ENCODE measurements at regions not wholly inside any gene's neighbourhood (a gene's known extent, or its start where the extent isn't known, plus 50 kb on each side); places are given as distances from the start of the nearest gene placed in this dataset.

DNA sequence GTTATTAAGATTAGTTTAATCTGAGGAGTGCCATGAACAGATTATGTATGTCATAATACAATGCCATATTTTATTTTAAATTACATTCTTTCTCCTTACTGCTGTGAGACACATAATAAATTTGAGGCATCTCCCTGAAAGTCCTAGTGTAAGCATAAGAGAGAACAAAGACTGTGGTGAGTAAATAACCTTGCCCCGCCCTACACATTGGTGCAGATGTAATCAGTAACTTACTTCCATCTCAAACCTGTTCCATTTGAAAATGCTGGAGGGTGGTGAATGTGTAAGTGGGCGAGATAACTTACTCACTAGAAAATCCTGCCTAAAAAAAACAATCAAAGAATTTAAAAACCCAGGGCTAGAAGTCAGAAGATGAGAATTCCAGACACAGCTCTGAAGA is 338.1 kb upstream of the SLIT2 start:
- CTCF ChIA-PET = no interaction called here
- Histone ChIP-seq H3K9me3 (ENCODE audit: control insufficient read depth, insufficient read depth, low read depth, low read length) (no peaks in the 10 kb centered on the region), H3K4me1 (ENCODE audit: control insufficient read depth, insufficient read depth, low read length) (no peaks in the 10 kb centered on the region), H3K27ac (ENCODE audit: low read length) (no peak overlapping the region), H3K27me3 (ENCODE audit: control insufficient read depth, insufficient read depth, low read length) (no peaks in the 10 kb centered on the region), H3K4me3 (ENCODE audit: low read depth in 2 of 2, low read length in 2 of 2) (no peak overlapping the region), H3K36me3 (ENCODE audit: control insufficient read depth, insufficient read depth, low read length) (no peaks in the 10 kb centered on the region)
- POLR2A ChIA-PET = no interaction called here
- no peak for ATAC-seq
- no TSS peak for BruUV-seq (replicated peaks)
- DNase-seq (ENCODE audit: low read depth, low spot score) = no peak
- in situ Hi-C loops (cut with HindIII; ENCODE audit: low pct_unique_long_range_greater_than_20kb, low sequenced_read_pairs) (no loop called here), intact Hi-C loops (cut with micrococcal nuclease; ENCODE audit: unreplicated experiment) (no loop called here)
- no peak for TF ChIP-seq TCF7L2 (IDR thresholded peaks at IDR 0.05; ENCODE audit: low read depth, low read length)
- TF ChIP-seq SIN3A (IDR thresholded peaks at IDR 0.05; ENCODE audit: borderline replicate concordance, insufficient read depth, low read depth, low read length) = no peak
- no peak for TF ChIP-seq POLR2AphosphoS5 (IDR thresholded peaks at IDR 0.05; ENCODE audit: low read depth, low read length)

DNA sequence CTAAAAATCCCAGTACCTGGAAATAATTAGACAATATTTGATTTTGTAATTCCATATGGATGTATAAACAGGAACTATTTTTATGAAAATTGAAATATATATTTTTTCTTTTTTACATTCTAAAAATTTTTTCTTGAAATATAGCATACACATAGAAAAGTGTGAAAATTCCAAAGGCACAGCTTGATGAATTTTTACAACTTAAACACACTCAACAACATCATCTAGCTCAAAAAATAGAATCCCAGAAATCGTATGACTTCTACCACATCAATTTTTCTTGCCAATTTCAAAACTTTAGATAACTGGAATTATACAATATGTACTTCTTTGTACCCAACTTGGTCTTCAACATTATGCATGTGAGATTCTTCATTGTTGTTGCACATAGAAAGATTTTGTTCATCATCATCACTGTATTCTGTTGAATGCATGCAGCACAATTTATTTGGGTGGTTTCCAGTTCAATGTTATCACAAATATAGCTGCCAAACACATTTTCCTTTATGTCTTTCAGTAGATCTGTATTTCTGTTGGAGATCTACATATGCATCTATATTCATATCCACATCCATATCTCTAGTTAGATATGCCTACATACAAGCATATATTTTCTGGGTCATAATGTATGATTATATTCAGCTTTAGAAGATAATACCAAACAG is 340.7 kb upstream of the SLIT2 start:
- ChIA-PET POLR2A (no interaction called here), CTCF (no interaction called here)
- DNase-seq (ENCODE audit: low read depth, low spot score) (no peak), ATAC-seq (no peak)
- Histone ChIP-seq H3K4me3 (ENCODE audit: low read depth in 2 of 2, low read length in 2 of 2) (no peak overlapping the region), H3K4me1 (ENCODE audit: control insufficient read depth, insufficient read depth, low read length) (no peaks in the 10 kb centered on the region), H3K36me3 (ENCODE audit: control insufficient read depth, insufficient read depth, low read length) (no peaks in the 10 kb centered on the region), H3K9me3 (ENCODE audit: control insufficient read depth, insufficient read depth, low read depth, low read length) (no peaks in the 10 kb centered on the region), H3K27ac (ENCODE audit: low read length) (no peak overlapping the region), H3K27me3 (ENCODE audit: control insufficient read depth, insufficient read depth, low read length) (no peaks in the 10 kb centered on the region)
- intact Hi-C loops (cut with micrococcal nuclease; ENCODE audit: unreplicated experiment) (no loop called here), in situ Hi-C loops (cut with HindIII; ENCODE audit: low pct_unique_long_range_greater_than_20kb, low sequenced_read_pairs) (no loop called here)
- no peak for TF ChIP-seq SIN3A (IDR thresholded peaks at IDR 0.05; ENCODE audit: borderline replicate concordance, insufficient read depth, low read depth, low read length)
- TF ChIP-seq POLR2AphosphoS5 (IDR thresholded peaks at IDR 0.05; ENCODE audit: low read depth, low read length) = no peak
- TF ChIP-seq, protein P1, sequence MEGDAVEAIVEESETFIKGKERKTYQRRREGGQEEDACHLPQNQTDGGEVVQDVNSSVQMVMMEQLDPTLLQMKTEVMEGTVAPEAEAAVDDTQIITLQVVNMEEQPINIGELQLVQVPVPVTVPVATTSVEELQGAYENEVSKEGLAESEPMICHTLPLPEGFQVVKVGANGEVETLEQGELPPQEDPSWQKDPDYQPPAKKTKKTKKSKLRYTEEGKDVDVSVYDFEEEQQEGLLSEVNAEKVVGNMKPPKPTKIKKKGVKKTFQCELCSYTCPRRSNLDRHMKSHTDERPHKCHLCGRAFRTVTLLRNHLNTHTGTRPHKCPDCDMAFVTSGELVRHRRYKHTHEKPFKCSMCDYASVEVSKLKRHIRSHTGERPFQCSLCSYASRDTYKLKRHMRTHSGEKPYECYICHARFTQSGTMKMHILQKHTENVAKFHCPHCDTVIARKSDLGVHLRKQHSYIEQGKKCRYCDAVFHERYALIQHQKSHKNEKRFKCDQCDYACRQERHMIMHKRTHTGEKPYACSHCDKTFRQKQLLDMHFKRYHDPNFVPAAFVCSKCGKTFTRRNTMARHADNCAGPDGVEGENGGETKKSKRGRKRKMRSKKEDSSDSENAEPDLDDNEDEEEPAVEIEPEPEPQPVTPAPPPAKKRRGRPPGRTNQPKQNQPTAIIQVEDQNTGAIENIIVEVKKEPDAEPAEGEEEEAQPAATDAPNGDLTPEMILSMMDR (IDR thresholded peaks at IDR 0.05) = no peak
- TF ChIP-seq, protein P2, sequence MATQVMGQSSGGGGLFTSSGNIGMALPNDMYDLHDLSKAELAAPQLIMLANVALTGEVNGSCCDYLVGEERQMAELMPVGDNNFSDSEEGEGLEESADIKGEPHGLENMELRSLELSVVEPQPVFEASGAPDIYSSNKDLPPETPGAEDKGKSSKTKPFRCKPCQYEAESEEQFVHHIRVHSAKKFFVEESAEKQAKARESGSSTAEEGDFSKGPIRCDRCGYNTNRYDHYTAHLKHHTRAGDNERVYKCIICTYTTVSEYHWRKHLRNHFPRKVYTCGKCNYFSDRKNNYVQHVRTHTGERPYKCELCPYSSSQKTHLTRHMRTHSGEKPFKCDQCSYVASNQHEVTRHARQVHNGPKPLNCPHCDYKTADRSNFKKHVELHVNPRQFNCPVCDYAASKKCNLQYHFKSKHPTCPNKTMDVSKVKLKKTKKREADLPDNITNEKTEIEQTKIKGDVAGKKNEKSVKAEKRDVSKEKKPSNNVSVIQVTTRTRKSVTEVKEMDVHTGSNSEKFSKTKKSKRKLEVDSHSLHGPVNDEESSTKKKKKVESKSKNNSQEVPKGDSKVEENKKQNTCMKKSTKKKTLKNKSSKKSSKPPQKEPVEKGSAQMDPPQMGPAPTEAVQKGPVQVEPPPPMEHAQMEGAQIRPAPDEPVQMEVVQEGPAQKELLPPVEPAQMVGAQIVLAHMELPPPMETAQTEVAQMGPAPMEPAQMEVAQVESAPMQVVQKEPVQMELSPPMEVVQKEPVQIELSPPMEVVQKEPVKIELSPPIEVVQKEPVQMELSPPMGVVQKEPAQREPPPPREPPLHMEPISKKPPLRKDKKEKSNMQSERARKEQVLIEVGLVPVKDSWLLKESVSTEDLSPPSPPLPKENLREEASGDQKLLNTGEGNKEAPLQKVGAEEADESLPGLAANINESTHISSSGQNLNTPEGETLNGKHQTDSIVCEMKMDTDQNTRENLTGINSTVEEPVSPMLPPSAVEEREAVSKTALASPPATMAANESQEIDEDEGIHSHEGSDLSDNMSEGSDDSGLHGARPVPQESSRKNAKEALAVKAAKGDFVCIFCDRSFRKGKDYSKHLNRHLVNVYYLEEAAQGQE (IDR thresholded peaks at IDR 0.05; ENCODE audit: insufficient read depth in 1 of 2, low read depth in 2 of 2, low read length in 1 of 2) = no peak
- TF ChIP-seq TCF7L2 (IDR thresholded peaks at IDR 0.05; ENCODE audit: low read depth, low read length) = no peak
- no TSS peak for BruUV-seq (replicated peaks)

DNA sequence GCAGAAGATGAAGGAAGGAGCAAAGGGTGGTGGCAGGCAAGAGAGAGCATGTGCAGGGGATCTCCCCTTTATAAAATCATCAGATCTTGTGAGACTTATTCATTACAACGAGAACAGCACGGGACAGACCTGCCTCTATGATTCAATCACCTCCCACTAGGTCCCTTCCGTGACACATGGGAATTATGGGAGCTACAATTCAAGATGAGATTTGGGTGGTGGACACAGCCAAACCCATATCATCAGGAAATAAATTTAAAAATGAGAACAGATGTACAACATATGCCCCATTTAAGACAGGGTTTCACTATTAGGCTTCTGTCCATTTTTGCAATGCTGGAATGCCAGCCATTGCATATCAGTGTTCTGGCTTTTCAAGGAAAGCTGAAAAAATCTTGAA is 346.7 kb upstream of the SLIT2 start:
- Histone ChIP-seq H3K4me1 (ENCODE audit: control insufficient read depth, insufficient read depth, low read length) (no peaks in the 10 kb centered on the region), H3K27me3 (ENCODE audit: control insufficient read depth, insufficient read depth, low read length) (no peaks in the 10 kb centered on the region), H3K36me3 (ENCODE audit: control insufficient read depth, insufficient read depth, low read length) (no peaks in the 10 kb centered on the region), H3K9me3 (ENCODE audit: control insufficient read depth, insufficient read depth, low read depth, low read length) (no peaks in the 10 kb centered on the region), H3K4me3 (ENCODE audit: low read depth in 2 of 2, low read length in 2 of 2) (no peak overlapping the region), H3K27ac (ENCODE audit: low read length) (no peak overlapping the region)
- ChIA-PET POLR2A (no interaction called here), CTCF (no interaction called here)
- no TSS peak for BruUV-seq (replicated peaks)
- intact Hi-C loops (cut with micrococcal nuclease; ENCODE audit: unreplicated experiment) (no loop called here), in situ Hi-C loops (cut with HindIII; ENCODE audit: low pct_unique_long_range_greater_than_20kb, low sequenced_read_pairs) (no loop called here)
- DNase-seq (ENCODE audit: low read depth, low spot score) = no peak
- TF ChIP-seq TCF7L2 (IDR thresholded peaks at IDR 0.05; ENCODE audit: low read depth, low read length) (no peak), SIN3A (IDR thresholded peaks at IDR 0.05; ENCODE audit: borderline replicate concordance, insufficient read depth, low read depth, low read length) (no peak)
- ATAC-seq = no peak

Data from Panc1 (cell line).